GM11168 (cell line): ENCODE measurements at regions not wholly inside any gene's neighbourhood (a gene's known extent, or its start where the extent isn't known, plus 50 kb on each side); places are given as distances from the start of the nearest gene placed in this dataset.

Experiments
- in situ Hi-C: fragments of 300-500 bp; cut with MboI; formaldehyde crosslinking; loops from one replicate; pipeline ENCODE4 v1.12.0; 2022; ENCODE audit warnings: low sequenced_read_pairs; ENCODE audit not compliant: unreplicated experiment

- in situ Hi-C loops = no loop called here
Observed at GRCh38 chr7:22629056-22629455, 97.9 kb upstream of the IL6 start.

- in situ Hi-C loops = no loop called here
Observed at GRCh38 chr7:22628112-22628511, 98.9 kb upstream of the IL6 start.

- in situ Hi-C loops = no loop called here
Observed at GRCh38 chr7:22627136-22627535, 99.9 kb upstream of the IL6 start.

- in situ Hi-C loops = no loop called here
Observed at GRCh38 chr7:22625251-22625650, 101.7 kb upstream of the IL6 start.

GRCh38 chr7:22624781-22625180 is 102.2 kb upstream of the IL6 start:
- in situ Hi-C loops = no loop called here

- in situ Hi-C loops = no loop called here
Observed at GRCh38 chr7:22622116-22622785, 104.7 kb upstream of the IL6 start.

- in situ Hi-C loops = no loop called here
Observed at GRCh38 chr7:22618528-22618927, 108.5 kb upstream of the IL6 start.

- in situ Hi-C loops = no loop called here
Observed at GRCh38 chr7:22617166-22617565, 109.8 kb upstream of the IL6 start.

GRCh38 chr7:22613496-22613895 is 113.5 kb upstream of the IL6 start:
- in situ Hi-C loops = no loop called here

GRCh38 chr7:22612776-22613175 is 112.8 kb upstream of the STEAP1B start:
- in situ Hi-C loops = no loop called here

- in situ Hi-C loops = no loop called here
Observed at GRCh38 chr7:22611758-22612079, 111.7 kb upstream of the STEAP1B start.

GRCh38 chr7:22610951-22611757 is 111.2 kb upstream of the STEAP1B start:
- in situ Hi-C loops = no loop called here

- in situ Hi-C loops = no loop called here
Observed at GRCh38 chr7:22610263-22610662, 110.3 kb upstream of the STEAP1B start.

GRCh38 chr7:22607180-22607579 is 107.2 kb upstream of the STEAP1B start:
- in situ Hi-C loops = no loop called here

GRCh38 chr7:22604246-22604645 is 104.3 kb upstream of the STEAP1B start:
- in situ Hi-C loops = no loop called here

GRCh38 chr7:22601812-22602565 is 102.0 kb upstream of the STEAP1B start:
- in situ Hi-C loops = no loop called here

GRCh38 chr7:22601408-22601807 is 101.4 kb upstream of the STEAP1B start:
- in situ Hi-C loops = no loop called here

- in situ Hi-C loops = no loop called here
Observed at GRCh38 chr7:22601003-22601402, 101.0 kb upstream of the STEAP1B start.

GRCh38 chr7:22598318-22598920 is 98.4 kb upstream of the STEAP1B start:
- in situ Hi-C loops = no loop called here

- in situ Hi-C loops = no loop called here
Observed at GRCh38 chr7:22597844-22598243, 97.9 kb upstream of the STEAP1B start.
